ENCODE measurements at regions not wholly inside any gene's neighbourhood (a gene's known extent, or its start where the extent isn't known, plus 50 kb on each side); places are given as distances from the start of the nearest gene placed in this dataset.

DNA sequence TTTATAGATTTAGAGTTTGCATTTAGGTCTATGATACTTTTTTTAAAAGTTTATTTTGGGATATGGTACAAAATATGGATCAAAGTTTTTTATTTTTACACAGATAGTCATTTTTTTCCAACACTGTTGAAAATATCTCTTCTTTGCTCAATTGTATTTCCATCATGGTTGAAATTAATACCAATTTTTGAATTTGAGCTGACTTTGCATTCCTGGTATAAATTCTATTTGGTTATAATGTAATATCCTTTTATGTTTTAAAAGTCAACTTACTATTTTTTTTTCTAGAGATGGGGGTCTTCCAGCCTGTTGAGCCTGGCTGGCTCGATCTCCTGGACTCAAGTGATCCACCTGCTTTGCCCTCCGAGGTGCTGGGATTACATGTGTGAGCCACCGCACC lies 620.1 kb downstream of the OLFM4 start:
- no peak for DNase-seq
- ATAC-seq (replicated peaks in 1 of 2) = no peak
- no peaks in the 10 kb centered on the region for H3K27me3 Mint-ChIP-seq (ENCODE audit: low read depth)
- H3K4me1 Mint-ChIP-seq (ENCODE audit: low read depth) = no peaks in the 10 kb centered on the region
- no peak overlapping the region for H3K4me3 Mint-ChIP-seq
- H3K36me3 Mint-ChIP-seq (ENCODE audit: insufficient read depth in 2 of 2) = peaks cover 0 to 1% of the 10 kb centered on the region in 2 donors
- H3K27ac Mint-ChIP-seq = no peak overlapping the region
- H3K9me3 Mint-ChIP-seq = peaks cover 8 to 14% of the 10 kb centered on the region in 2 donors

DNA sequence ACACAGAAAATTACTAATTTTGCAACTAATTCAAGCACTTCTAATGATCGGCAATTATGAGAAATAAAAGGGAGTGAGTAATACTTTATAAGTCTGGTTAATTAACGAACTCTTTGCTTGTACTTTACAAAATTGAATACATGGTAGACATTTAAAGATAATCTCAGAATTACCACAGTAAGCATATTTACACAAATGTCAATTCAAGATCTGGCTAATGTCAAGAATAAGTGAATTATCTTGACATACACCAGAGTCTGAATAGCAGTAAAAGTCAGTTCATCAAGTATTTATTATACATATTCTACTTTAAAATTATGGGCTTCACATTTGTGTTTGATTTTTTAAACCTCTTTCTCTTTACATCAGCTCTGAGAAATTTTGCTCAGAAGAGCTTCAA lies 643.4 kb downstream of the OLFM4 start:
- no peak for ATAC-seq (replicated peaks in 1 of 2)
- no peaks in the 10 kb centered on the region for H3K27me3 Mint-ChIP-seq (ENCODE audit: low read depth)
- H3K4me3 Mint-ChIP-seq = no peak overlapping the region
- H3K4me1 Mint-ChIP-seq (ENCODE audit: low read depth) = no peaks in the 10 kb centered on the region
- H3K9me3 Mint-ChIP-seq = peaks cover 2 to 10% of the 10 kb centered on the region in 2 donors
- no peak overlapping the region for H3K27ac Mint-ChIP-seq
- no peak for DNase-seq
- H3K36me3 Mint-ChIP-seq (ENCODE audit: insufficient read depth in 2 of 2) = no peaks in the 10 kb centered on the region

GRCh38 chr13:53683146-53683545 lies 654.5 kb downstream of the OLFM4 start:
- ATAC-seq (replicated peaks in 1 of 2) (no peak), DNase-seq (no peak)
- Mint-ChIP-seq H3K4me1 (ENCODE audit: low read depth) (no peaks in the 10 kb centered on the region), H3K36me3 (ENCODE audit: insufficient read depth in 2 of 2) (no peaks in the 10 kb centered on the region), H3K9me3 (peaks cover 9 to 11% of the 10 kb centered on the region in 2 donors), H3K4me3 (no peak overlapping the region), H3K27ac (no peak overlapping the region), H3K27me3 (ENCODE audit: low read depth) (no peaks in the 10 kb centered on the region)

DNA sequence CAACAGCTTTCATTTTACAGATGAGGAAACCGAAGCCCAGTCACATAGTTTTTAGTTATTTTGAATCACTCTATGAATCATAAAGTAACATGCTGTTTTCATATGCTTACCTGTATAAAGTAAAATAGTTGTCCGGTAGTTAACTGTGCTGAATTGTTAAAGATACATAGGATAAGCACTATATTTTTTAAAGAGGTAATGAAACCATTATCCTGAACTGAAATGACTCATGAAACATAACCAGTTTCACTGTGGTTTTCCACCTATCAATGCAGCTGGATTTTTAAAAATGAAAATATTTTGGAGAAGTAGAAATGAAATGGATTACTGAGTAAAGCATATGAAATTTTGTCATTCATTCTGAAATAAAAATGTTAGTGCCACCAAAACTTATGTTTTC lies 655.0 kb downstream of the OLFM4 start:
- no peak for DNase-seq
- H3K4me1 Mint-ChIP-seq (ENCODE audit: low read depth) = no peaks in the 10 kb centered on the region
- H3K4me3 Mint-ChIP-seq = no peak overlapping the region
- no peak overlapping the region for H3K27ac Mint-ChIP-seq
- H3K27me3 Mint-ChIP-seq (ENCODE audit: low read depth) = no peaks in the 10 kb centered on the region
- H3K36me3 Mint-ChIP-seq (ENCODE audit: insufficient read depth in 2 of 2) = no peaks in the 10 kb centered on the region
- H3K9me3 Mint-ChIP-seq = peaks cover 11 to 15% of the 10 kb centered on the region in 2 donors
- no peak for ATAC-seq (replicated peaks in 1 of 2)

DNA sequence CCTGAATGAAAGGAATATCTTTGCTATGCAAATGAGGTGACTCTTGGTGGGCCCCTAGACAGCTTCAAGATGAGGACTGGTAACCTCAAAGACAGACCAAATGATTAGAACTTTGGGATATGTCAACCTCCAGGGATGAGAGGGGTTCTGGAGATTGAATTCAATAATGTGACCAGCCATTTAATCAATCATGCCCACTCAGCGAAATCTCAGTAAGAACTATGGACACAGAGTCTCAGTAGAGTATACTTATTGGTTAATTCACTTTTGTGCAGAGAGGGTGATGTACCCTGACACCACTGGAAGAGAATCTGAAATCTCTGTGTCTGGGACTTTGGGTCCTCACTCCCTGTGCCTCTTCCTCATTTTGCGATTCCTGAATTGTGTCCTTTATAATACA lies 662.8 kb downstream of the OLFM4 start:
- no peaks in the 10 kb centered on the region for H3K27me3 Mint-ChIP-seq (ENCODE audit: low read depth)
- H3K27ac Mint-ChIP-seq = no peak overlapping the region
- no peak overlapping the region for H3K4me3 Mint-ChIP-seq

DNA sequence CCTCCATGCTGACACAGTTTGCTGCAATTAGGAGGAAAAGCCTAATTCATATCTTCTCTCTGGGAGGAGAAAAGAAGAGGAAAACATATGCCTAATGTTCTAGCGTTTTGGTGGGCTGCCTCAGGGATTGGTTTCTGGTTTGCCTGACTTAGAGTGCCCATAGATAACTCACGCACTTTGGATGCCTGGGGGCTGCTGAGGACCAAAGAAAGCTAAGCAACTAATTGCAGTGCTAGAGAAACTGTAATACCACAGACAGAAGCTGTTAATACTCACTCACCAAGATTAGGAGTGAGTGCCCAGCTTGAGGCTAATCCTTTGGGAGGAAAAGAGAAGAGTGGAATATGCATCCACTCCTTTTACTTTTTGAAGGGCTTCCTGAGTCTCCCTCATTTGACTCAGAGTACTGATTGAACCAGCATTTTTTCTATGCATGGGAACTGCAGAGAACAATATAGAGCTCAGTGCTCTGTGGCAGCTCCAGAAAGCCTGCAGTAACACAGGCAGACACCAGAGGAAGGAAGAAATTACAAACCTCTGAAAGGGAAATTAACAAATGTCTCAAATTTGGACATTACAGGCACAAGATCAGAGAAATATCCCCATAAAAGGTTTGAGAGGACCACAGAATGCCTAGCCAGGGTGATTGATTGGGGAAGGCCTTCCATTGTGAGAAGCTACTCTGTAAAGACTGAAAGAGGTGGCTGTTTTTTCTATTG lies 666.4 kb downstream of the OLFM4 start:
- ATAC-seq (replicated peaks in 1 of 2) (no peak), DNase-seq (no peak)
- Mint-ChIP-seq H3K9me3 (peaks cover 12 to 13% of the 10 kb centered on the region in 2 donors), H3K27ac (no peak overlapping the region), H3K4me1 (ENCODE audit: low read depth) (no peaks in the 10 kb centered on the region), H3K4me3 (no peak overlapping the region), H3K27me3 (ENCODE audit: low read depth) (no peaks in the 10 kb centered on the region), H3K36me3 (ENCODE audit: insufficient read depth in 2 of 2) (peaks cover 1 to 4% of the 10 kb centered on the region in 2 donors)

More for the DNA sequence above, 662.8 kb downstream of the OLFM4 start:
- ATAC-seq (replicated peaks in 1 of 2) (no peak), DNase-seq (no peak)
- peaks cover 8 to 9% of the 10 kb centered on the region in 2 donors for H3K9me3 Mint-ChIP-seq
- H3K36me3 Mint-ChIP-seq (ENCODE audit: insufficient read depth in 2 of 2) = no peaks in the 10 kb centered on the region
- no peaks in the 10 kb centered on the region for H3K4me1 Mint-ChIP-seq (ENCODE audit: low read depth)

DNA sequence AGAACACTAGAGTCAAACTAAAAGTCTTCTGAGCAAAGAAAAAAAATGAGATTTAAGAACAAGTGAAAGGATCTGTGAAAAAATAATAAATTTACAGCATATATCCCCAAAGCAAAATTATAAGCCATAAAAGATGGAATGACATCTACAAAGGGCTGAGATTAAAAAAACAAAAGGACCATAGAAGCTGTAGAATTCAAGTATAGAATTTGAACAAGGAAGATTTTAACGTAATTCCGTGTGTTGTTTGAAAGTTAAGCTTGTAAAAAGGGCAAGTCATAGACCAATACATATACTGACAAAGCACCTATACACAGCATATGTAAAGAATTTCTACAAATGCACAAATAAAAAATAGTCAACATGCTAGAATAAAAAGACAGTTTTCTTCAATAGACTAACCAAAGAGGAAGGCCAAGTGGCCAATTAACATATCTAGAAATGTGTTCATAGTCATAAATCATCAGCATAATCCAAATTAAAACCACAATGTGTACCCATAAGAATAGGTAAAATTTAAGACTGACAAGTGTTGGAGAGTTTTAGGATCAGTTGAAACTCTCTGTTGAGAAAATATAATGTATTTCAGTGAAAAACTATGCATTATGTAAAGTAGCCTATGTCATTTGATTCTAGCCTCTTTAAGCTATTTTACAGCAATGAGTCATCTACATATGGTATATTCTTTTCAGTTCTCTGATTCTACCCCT lies 674.9 kb downstream of the OLFM4 start:
- Mint-ChIP-seq H3K36me3 (ENCODE audit: insufficient read depth in 2 of 2) (peaks cover 0 to 1% of the 10 kb centered on the region in 2 donors), H3K27me3 (ENCODE audit: low read depth) (no peaks in the 10 kb centered on the region), H3K9me3 (peaks cover 9 to 10% of the 10 kb centered on the region in 2 donors), H3K27ac (no peak overlapping the region), H3K4me3 (no peak overlapping the region), H3K4me1 (ENCODE audit: low read depth) (no peaks in the 10 kb centered on the region)
- DNase-seq (no peak), ATAC-seq (replicated peaks in 1 of 2) (no peak)

DNA sequence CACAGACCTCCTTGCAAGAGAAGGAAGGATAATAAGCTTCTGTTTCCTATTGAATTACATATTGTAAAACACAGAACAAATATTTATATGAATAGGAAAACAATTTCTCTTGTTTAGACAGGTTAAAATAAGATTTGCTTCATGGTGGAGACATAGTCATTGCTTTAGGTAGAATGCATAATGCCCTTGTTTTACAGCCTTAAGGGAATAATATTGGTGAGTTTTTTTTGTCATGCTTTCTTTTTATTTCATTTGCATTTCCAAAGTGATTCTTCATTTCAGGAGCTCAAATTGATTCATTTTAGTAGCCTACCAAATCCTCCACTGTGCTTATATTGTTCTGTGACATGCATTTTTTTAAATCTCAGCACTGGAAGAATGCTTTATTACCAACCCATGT lies 690.7 kb downstream of the OLFM4 start:
- no peaks in the 10 kb centered on the region for H3K4me1 Mint-ChIP-seq (ENCODE audit: low read depth)
- H3K27me3 Mint-ChIP-seq (ENCODE audit: low read depth) = no peaks in the 10 kb centered on the region
- no peak for DNase-seq
- no peak overlapping the region for H3K27ac Mint-ChIP-seq
- H3K9me3 Mint-ChIP-seq = peaks cover 10 to 16% of the 10 kb centered on the region in 2 donors
- no peak overlapping the region for H3K4me3 Mint-ChIP-seq
- H3K36me3 Mint-ChIP-seq (ENCODE audit: insufficient read depth in 2 of 2) = peaks cover 0 to 3% of the 10 kb centered on the region in 2 donors
- no peak for ATAC-seq (replicated peaks in 1 of 2)

DNA sequence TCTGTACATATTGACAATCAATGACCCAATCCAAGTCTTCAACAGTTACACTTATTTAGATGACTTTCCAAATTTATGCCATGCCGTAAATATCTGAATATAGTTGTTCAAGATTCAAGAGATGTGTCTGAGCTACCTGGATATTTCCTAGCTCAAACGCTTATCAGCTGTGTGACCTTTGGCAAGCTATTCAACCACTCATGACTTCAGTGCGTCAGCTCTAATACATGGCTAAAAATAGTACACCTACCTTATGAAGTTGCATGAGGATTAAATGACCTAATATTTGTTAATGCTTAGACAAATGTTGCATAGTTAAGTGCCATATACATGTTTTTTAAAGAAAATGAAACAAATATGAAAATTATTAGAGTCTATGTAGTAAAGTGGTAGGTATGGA lies 704.1 kb downstream of the OLFM4 start:
- H3K27me3 Mint-ChIP-seq (ENCODE audit: low read depth) = no peaks in the 10 kb centered on the region
- H3K4me3 Mint-ChIP-seq = no peak overlapping the region
- H3K27ac Mint-ChIP-seq = no peak overlapping the region
- no peaks in the 10 kb centered on the region for H3K4me1 Mint-ChIP-seq (ENCODE audit: low read depth)
- ATAC-seq (replicated peaks in 1 of 2) = no peak
- no peak for DNase-seq
- H3K9me3 Mint-ChIP-seq = peaks cover 4 to 6% of the 10 kb centered on the region in 2 donors
- no peaks in the 10 kb centered on the region for H3K36me3 Mint-ChIP-seq (ENCODE audit: insufficient read depth in 2 of 2)

DNA sequence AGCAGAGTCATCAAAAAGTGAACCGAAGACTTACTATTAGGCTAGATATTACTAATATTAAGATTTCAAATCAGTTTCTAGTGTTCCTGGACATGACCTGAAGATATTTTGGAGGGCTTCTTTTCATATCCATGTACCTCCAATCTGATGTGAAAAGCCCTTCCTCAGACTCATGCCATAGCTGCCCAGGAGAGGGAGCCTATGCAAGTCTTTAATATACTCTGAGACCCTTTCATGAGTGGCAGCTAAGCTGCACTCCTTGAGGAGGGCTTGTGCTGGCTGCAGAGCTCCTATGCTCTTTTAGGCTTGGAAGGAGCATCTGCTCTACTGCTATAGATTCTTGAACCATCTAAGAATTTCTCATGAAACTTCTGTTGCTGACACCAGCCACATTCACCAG lies 715.3 kb downstream of the OLFM4 start:
- H3K27me3 Mint-ChIP-seq (ENCODE audit: low read depth) = no peaks in the 10 kb centered on the region
- H3K4me1 Mint-ChIP-seq (ENCODE audit: low read depth) = no peaks in the 10 kb centered on the region
- H3K9me3 Mint-ChIP-seq = peaks cover 7 to 8% of the 10 kb centered on the region in 2 donors
- no peak overlapping the region for H3K4me3 Mint-ChIP-seq
- ATAC-seq (replicated peaks in 1 of 2) = no peak
- no peak overlapping the region for H3K27ac Mint-ChIP-seq
- DNase-seq = no peak
- no peaks in the 10 kb centered on the region for H3K36me3 Mint-ChIP-seq (ENCODE audit: insufficient read depth in 2 of 2)

DNA sequence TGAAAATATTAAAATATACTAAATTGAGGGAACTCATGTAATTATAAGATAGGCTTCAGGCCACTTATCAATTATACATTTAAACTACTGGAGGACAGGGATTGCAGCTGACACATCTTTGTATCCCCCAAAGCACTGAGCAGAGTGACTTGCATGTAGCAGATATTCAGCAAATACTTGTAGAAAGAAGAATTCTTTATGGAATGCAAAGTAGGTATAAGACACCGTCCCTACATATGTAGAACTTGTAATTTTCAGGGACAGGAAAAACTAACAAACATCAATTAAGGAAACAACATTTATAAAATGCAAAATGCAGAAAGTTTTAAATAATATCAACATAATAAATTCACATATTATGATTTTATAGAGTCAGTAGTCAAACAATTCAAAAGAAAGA lies 719.2 kb downstream of the OLFM4 start:
- no peaks in the 10 kb centered on the region for H3K4me1 Mint-ChIP-seq (ENCODE audit: low read depth)
- no peak overlapping the region for H3K4me3 Mint-ChIP-seq
- DNase-seq = no peak
- no peaks in the 10 kb centered on the region for H3K27me3 Mint-ChIP-seq (ENCODE audit: low read depth)
- no peak for ATAC-seq (replicated peaks in 1 of 2)
- peaks cover 7% of the 10 kb centered on the region in 2 donors for H3K9me3 Mint-ChIP-seq
- H3K27ac Mint-ChIP-seq = no peak overlapping the region
- H3K36me3 Mint-ChIP-seq (ENCODE audit: insufficient read depth in 2 of 2) = no peaks in the 10 kb centered on the region

- no peak for DNase-seq
- no peak overlapping the region for H3K4me3 Mint-ChIP-seq
- H3K27ac Mint-ChIP-seq = no peak overlapping the region
- no peaks in the 10 kb centered on the region for H3K4me1 Mint-ChIP-seq (ENCODE audit: low read depth)
- H3K27me3 Mint-ChIP-seq (ENCODE audit: low read depth) = no peaks in the 10 kb centered on the region
- H3K9me3 Mint-ChIP-seq = peaks cover 1 to 3% of the 10 kb centered on the region in 2 donors
- no peak for ATAC-seq (replicated peaks in 1 of 2)
- no peaks in the 10 kb centered on the region for H3K36me3 Mint-ChIP-seq (ENCODE audit: insufficient read depth in 2 of 2)
Observed at GRCh38 chr13:53749306-53749705, 720.7 kb downstream of the OLFM4 start.

- DNase-seq (no peak), ATAC-seq (replicated peaks in 1 of 2) (no peak)
- no peaks in the 10 kb centered on the region for H3K27me3 Mint-ChIP-seq (ENCODE audit: low read depth)
- H3K4me1 Mint-ChIP-seq (ENCODE audit: low read depth) = no peaks in the 10 kb centered on the region
- H3K27ac Mint-ChIP-seq = no peak overlapping the region
- H3K9me3 Mint-ChIP-seq = peaks cover 16 to 23% of the 10 kb centered on the region in 2 donors
- H3K4me3 Mint-ChIP-seq = no peak overlapping the region
- H3K36me3 Mint-ChIP-seq (ENCODE audit: insufficient read depth in 2 of 2) = peaks cover 0 to 1% of the 10 kb centered on the region in 2 donors
Observed at GRCh38 chr13:53759016-53759415, 730.4 kb downstream of the OLFM4 start.

Data from activated T-cell treated with anti-CD3 and anti-CD28 coated beads, Interleukin-2, amount 50 U/mL, for 72 hours (primary cell).